IMR-90 (cell line): ENCODE measurements at regions not wholly inside any gene's neighbourhood (a gene's known extent, or its start where the extent isn't known, plus 50 kb on each side); places are given as distances from the start of the nearest gene placed in this dataset.

ENCODE experiments used
- ATAC-seq: fragments of 200-7000 bp; cut with Tn5 transposase; 2 replicates; pipeline ENCODE4 v1.9.1; 2020; ENCODE audit warnings: low read depth, mild to moderate bottlenecking, moderate library complexity
- BruUV-seq: library from RNA; stranded (reverse); fragments of 400-500 nt; replicated peaks from 2 replicates; lab custom pipeline; 2021; lab: Mats Ljungman, UMichigan
- CTCF ChIA-PET: fragments of 300-600 bp; formaldehyde crosslinking; extraction: SDS; loops from one replicate; lab custom pipeline; 2021; ENCODE audit warnings: antibody characterized with exemption; lab: Yijun Ruan, JAX
- POLR2A ChIA-PET: fragments of 300-600 bp; sonication (Branson Sonifier 250); formaldehyde crosslinking; loops from one replicate; lab custom pipeline; 2022; ENCODE audit warnings: antibody characterized with exemption; ENCODE audit not compliant: unreplicated experiment; lab: Charles Lee
- DNase-seq: peaks from one replicate; pipeline ENCODE4 v3.0.0; 2013
- H2AFZ ChIP-seq: replicated peaks from 2 replicates; pipeline ENCODE3; 2013; ENCODE audit warnings: low read length, mild to moderate bottlenecking; ENCODE audit not compliant: poor library complexity
- H2AK5ac ChIP-seq: 2 replicates; pipeline ENCODE4 v1.6.1; 2013; ENCODE audit warnings: low read depth, low read length, inconsistent platforms
- H2AK9ac ChIP-seq: replicated peaks from 2 replicates; pipeline ENCODE3; 2013; ENCODE audit warnings: mild to moderate bottlenecking, low read depth, low read length, moderate library complexity; ENCODE audit not compliant: poor library complexity
- H2BK120ac ChIP-seq: 2 replicates; pipeline ENCODE4 v1.6.1; 2013; ENCODE audit warnings: low read depth, low read length, inconsistent platforms
- H2BK15ac ChIP-seq: 3 replicates; pipeline ENCODE4 v1.6.1; 2013; ENCODE audit warnings: low read depth, low read length, inconsistent platforms
- H2BK20ac ChIP-seq: 2 replicates; pipeline ENCODE4 v1.6.1; 2013; ENCODE audit warnings: low read depth, mild to moderate bottlenecking, inconsistent platforms, low read length, moderate library complexity
- H2BK5ac ChIP-seq: 2 replicates; pipeline ENCODE4 v1.6.1; 2013; ENCODE audit warnings: mild to moderate bottlenecking, low read depth, low read length, inconsistent platforms; ENCODE audit not compliant: poor library complexity, severe bottlenecking
- H3K14ac ChIP-seq: replicated peaks from 2 replicates; pipeline ENCODE4 v1.6.1; 2013; ENCODE audit warnings: low read depth, low read length, inconsistent platforms
- H3K18ac ChIP-seq: 2 replicates; pipeline ENCODE4 v1.6.1; 2013; ENCODE audit warnings: low read depth, low read length, control low read depth
- H3K23ac ChIP-seq: 2 replicates; pipeline ENCODE4 v1.6.1; 2013; ENCODE audit warnings: low read depth, low read length, inconsistent platforms
- H3K27ac ChIP-seq: 2 replicates; pipeline ENCODE4 v1.5.1; 2013; ENCODE audit warnings: mild to moderate bottlenecking, control low read depth, low read length; ENCODE audit not compliant: insufficient read depth
- H3K27me3 ChIP-seq: 2 replicates; pipeline ENCODE4 v1.6.1; 2013; ENCODE audit warnings: low read length; ENCODE audit not compliant: control insufficient read depth, insufficient read depth
- H3K36me3 ChIP-seq: 2 replicates; pipeline ENCODE4 v1.6.1; 2013; ENCODE audit warnings: low read length, mixed read lengths; ENCODE audit not compliant: control insufficient read depth, insufficient read depth
- H3K4ac ChIP-seq: 2 replicates; pipeline ENCODE4 v1.6.1; 2013; ENCODE audit warnings: low read depth, low read length, inconsistent platforms
- H3K4me1 ChIP-seq: 2 replicates; pipeline ENCODE4 v1.6.1; 2013; ENCODE audit warnings: low read length, mixed read lengths; ENCODE audit not compliant: control insufficient read depth, insufficient read depth
- H3K4me2 ChIP-seq: 2 replicates; pipeline ENCODE4 v1.6.1; 2013; ENCODE audit warnings: low read depth, mild to moderate bottlenecking, control low read depth, low read length, moderate library complexity
- H3K4me3 ChIP-seq: 2 replicates; pipeline ENCODE4 v1.5.1; 2013; ENCODE audit warnings: low read depth, mild to moderate bottlenecking, control low read depth, low read length, moderate library complexity; ENCODE audit not compliant: insufficient read depth
- H3K56ac ChIP-seq: 2 replicates; pipeline ENCODE4 v1.6.1; 2013; ENCODE audit warnings: low read length, inconsistent platforms; ENCODE audit not compliant: insufficient read depth; ENCODE audit errors: extremely low read depth
- H3K79me1 ChIP-seq, 2 experiments: 2 replicates each; pipeline ENCODE4 v1.6.1; 2013; ENCODE audit warnings: low read length in 2 of 2, inconsistent platforms in 1 of 2, low read depth in 1 of 2
- H3K9ac ChIP-seq: 2 replicates; pipeline ENCODE4 v1.6.1; 2013; ENCODE audit warnings: low read depth, low read length, control low read depth
- H3K9me1 ChIP-seq: 2 replicates; pipeline ENCODE4 v1.6.1; 2013; ENCODE audit warnings: low read length, inconsistent platforms; ENCODE audit not compliant: insufficient read depth
- H3K9me3 ChIP-seq: 2 replicates; pipeline ENCODE4 v1.6.1; 2013; ENCODE audit warnings: low read length; ENCODE audit not compliant: control insufficient read depth, insufficient read depth
- H4K20me1 ChIP-seq: 2 replicates; pipeline ENCODE4 v1.6.1; 2013; ENCODE audit warnings: low read length, inconsistent platforms; ENCODE audit not compliant: insufficient read depth
- H4K5ac ChIP-seq: 2 replicates; pipeline ENCODE4 v1.6.1; 2013; ENCODE audit warnings: mild to moderate bottlenecking, low read depth, low read length, control low read depth
- H4K8ac ChIP-seq, 2 experiments: 2 replicates each; pipeline ENCODE4 v1.6.1; 2013; ENCODE audit warnings: low read depth in 2 of 2, low read length in 2 of 2, control low read depth in 1 of 2, inconsistent platforms in 1 of 2
- H4K91ac ChIP-seq: 2 replicates; pipeline ENCODE4 v1.6.1; 2013; ENCODE audit warnings: low read depth, low read length, inconsistent platforms; ENCODE audit not compliant: insufficient read depth
- BHLHE40 ChIP-seq: fragments of 150-350 bp; IDR thresholded peaks from 2 replicates; pipeline ENCODE4 v1.6.1; 2016; ENCODE audit warnings: mild to moderate bottlenecking, low read depth, low read length
- ELK1 ChIP-seq: fragments of 150-350 bp; IDR thresholded peaks from 2 replicates; pipeline ENCODE4 v1.6.1; 2016; ENCODE audit warnings: low read depth, mild to moderate bottlenecking, low read length, moderate library complexity, borderline replicate concordance
- MAFK ChIP-seq: IDR thresholded peaks from 2 replicates; pipeline ENCODE4 v1.6.1; 2012; ENCODE audit warnings: low read depth, low read length, improper control_type of control experiment
- MAZ ChIP-seq: IDR thresholded peaks from 2 replicates; pipeline ENCODE4 v1.6.1; 2012; ENCODE audit warnings: low read depth, mild to moderate bottlenecking, low read length, improper control_type of control experiment, moderate library complexity, borderline replicate concordance
- MXI1 ChIP-seq: IDR thresholded peaks from 2 replicates; pipeline ENCODE4 v1.6.1; 2012; ENCODE audit warnings: low read depth, mild to moderate bottlenecking, low read length, moderate library complexity, borderline replicate concordance
- NFE2L2 ChIP-seq: fragments of 150-350 bp; IDR thresholded peaks from 2 replicates; pipeline ENCODE4 v1.6.1; 2016; ENCODE audit warnings: low read depth, mild to moderate bottlenecking, low read length
- POLR2A ChIP-seq: IDR thresholded peaks from 2 replicates; pipeline ENCODE4 v1.6.1; 2012; ENCODE audit warnings: mild to moderate bottlenecking, low read depth, low read length
- RAD21 ChIP-seq: IDR thresholded peaks from 2 replicates; pipeline ENCODE4 v1.6.1; 2012; ENCODE audit warnings: low read length, improper control_type of control experiment
- RFX5 ChIP-seq: IDR thresholded peaks from 2 replicates; pipeline ENCODE4 v1.8.0; 2012; ENCODE audit warnings: low read depth, mild to moderate bottlenecking, low read length, moderate library complexity
- WGBS, 2 experiments: methylation state at CpG; one replicate each; pipeline versions ENCODE4 v1.1.5 to v1.1.7; 2013; ENCODE audit warnings: missing lambda C conversion rate in 2 of 2; ENCODE audit not compliant: insufficient read length in 1 of 2; ENCODE audit errors: extremely low coverage in 2 of 2; 5-methylcytosine and 5-hydroxymethylcytosine counted together
- dilution Hi-C: fragments of 300-500 bp; cut with HindIII; formaldehyde crosslinking; loops from one replicate; pipeline ENCODE4 v1.14.3; 2018; ENCODE audit warnings: low sequenced_read_pairs; ENCODE audit not compliant: unreplicated experiment
- in situ Hi-C: fragments of 300-500 bp; cut with MboI; formaldehyde crosslinking; loops from 3 replicates; pipeline ENCODE4 v1.14.3; 2019; ENCODE audit warnings: low sequenced_read_pairs, inconsistent platforms, mixed read lengths
- intact Hi-C: fragments of 100-400 bp; cut with micrococcal nuclease; formaldehyde crosslinking; loops from 2 replicates; pipeline ENCODE4 v1.10.0; 2022
- TF ChIP-seq, protein P1 (sequence below): conservative IDR thresholded peaks from 2 replicates; pipeline ENCODE4 v1.5.1; 2012; ENCODE audit warnings: mild to moderate bottlenecking, low read depth, low read length, improper control_type of control experiment
- TF ChIP-seq, protein P2 (sequence below): fragments of 150-350 bp; IDR thresholded peaks from 2 replicates; pipeline ENCODE4 v1.6.1; 2017; ENCODE audit warnings: mild to moderate bottlenecking, antibody characterized with exemption, low read length, low read depth

DNA sequence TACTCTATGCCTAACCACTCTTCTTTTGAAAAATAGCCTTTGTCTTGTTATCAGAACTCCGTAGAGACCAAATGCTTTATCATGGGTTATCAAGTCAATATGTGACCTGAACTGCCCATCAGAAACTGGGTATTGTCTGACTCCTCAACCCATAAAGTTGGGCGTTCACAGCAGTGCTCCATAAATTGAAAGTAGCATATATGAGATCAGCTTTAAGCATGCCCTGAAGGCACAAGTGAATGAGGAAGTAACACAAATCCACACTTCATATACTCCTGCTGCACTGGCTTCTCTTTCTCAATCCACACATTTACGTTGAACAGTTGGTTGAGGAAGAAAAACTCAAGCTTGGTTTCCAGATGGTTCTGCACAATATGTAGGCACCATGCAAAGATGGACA, 1106.0 kb downstream of the STIM2 start:
- intact Hi-C loops (no loop called here), dilution Hi-C loops (no loop called here), in situ Hi-C loops (no loop called here)
- H3K4me3 ChIP-seq: no peak overlapping the region
- no peak overlapping the region for H3K4me2 ChIP-seq
- no peaks in the 10 kb centered on the region for H3K27me3 ChIP-seq
- DNase-seq (no peak), ATAC-seq (no peak)
- H3K79me1 ChIP-seq: no peaks in the 10 kb centered on the region
- WGBS, 2 experiments: no CpG with 5 or more reads among the region's 3 CpGs
- no peak overlapping the region for H2BK15ac ChIP-seq
- 0 out of 2 replicates have a peak, but pooled peaks cover 2% of the 10 kb centered on the region for H3K9me3 ChIP-seq
- H3K4ac ChIP-seq: no peak overlapping the region
- H3K27ac ChIP-seq: no peak overlapping the region
- no peak overlapping the region for H3K18ac ChIP-seq
- no peak overlapping the region for H3K56ac ChIP-seq
- H4K5ac ChIP-seq: no peak overlapping the region
- no peak overlapping the region for H2BK20ac ChIP-seq
- no peak overlapping the region for H2BK120ac ChIP-seq
- no peak overlapping the region for H4K8ac ChIP-seq
- no peaks in the 10 kb centered on the region for H3K36me3 ChIP-seq
- H2AK5ac ChIP-seq: no peak overlapping the region
- H3K4me1 ChIP-seq: no peaks in the 10 kb centered on the region
- TF ChIP-seq NFE2L2 (no peak), RAD21 (no peak), MAFK (no peak), MXI1 (no peak), BHLHE40 (no peak), MAZ (no peak), RFX5 (no peak), POLR2A (no peak), ELK1 (no peak)
- TF ChIP-seq, protein P1, sequence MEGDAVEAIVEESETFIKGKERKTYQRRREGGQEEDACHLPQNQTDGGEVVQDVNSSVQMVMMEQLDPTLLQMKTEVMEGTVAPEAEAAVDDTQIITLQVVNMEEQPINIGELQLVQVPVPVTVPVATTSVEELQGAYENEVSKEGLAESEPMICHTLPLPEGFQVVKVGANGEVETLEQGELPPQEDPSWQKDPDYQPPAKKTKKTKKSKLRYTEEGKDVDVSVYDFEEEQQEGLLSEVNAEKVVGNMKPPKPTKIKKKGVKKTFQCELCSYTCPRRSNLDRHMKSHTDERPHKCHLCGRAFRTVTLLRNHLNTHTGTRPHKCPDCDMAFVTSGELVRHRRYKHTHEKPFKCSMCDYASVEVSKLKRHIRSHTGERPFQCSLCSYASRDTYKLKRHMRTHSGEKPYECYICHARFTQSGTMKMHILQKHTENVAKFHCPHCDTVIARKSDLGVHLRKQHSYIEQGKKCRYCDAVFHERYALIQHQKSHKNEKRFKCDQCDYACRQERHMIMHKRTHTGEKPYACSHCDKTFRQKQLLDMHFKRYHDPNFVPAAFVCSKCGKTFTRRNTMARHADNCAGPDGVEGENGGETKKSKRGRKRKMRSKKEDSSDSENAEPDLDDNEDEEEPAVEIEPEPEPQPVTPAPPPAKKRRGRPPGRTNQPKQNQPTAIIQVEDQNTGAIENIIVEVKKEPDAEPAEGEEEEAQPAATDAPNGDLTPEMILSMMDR: no peak
- TF ChIP-seq, protein P2, sequence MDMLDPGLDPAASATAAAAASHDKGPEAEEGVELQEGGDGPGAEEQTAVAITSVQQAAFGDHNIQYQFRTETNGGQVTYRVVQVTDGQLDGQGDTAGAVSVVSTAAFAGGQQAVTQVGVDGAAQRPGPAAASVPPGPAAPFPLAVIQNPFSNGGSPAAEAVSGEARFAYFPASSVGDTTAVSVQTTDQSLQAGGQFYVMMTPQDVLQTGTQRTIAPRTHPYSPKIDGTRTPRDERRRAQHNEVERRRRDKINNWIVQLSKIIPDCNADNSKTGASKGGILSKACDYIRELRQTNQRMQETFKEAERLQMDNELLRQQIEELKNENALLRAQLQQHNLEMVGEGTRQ: no peak
- H3K23ac ChIP-seq: no peak overlapping the region
- no peaks in the 10 kb centered on the region for H4K20me1 ChIP-seq
- H3K14ac ChIP-seq: no peak overlapping the region
- H2AK9ac ChIP-seq: no peak overlapping the region
- no peak overlapping the region for H3K9ac ChIP-seq
- no peak overlapping the region for H4K91ac ChIP-seq
- ChIA-PET CTCF (no interaction called here), POLR2A (no interaction called here)
- H2BK5ac ChIP-seq: no peak overlapping the region
- no TSS peak for BruUV-seq
- H3K9me1 ChIP-seq: no peaks in the 10 kb centered on the region
- no peak overlapping the region for H2AFZ ChIP-seq
